Activated T-helper 2 cell treated with anti-CD3 and anti-CD28 coated beads, Interferon-gamma antibody, Interleukin-2, Interleukin-4, amounts not matched to agents 10 μg/mL and 5 μg/mL and 100 μg/mL, durations not matched to agents 14 hours and 24 hours and 36 hours (primary cell): ENCODE measurements at regions not wholly inside any gene's neighbourhood (a gene's known extent, or its start where the extent isn't known, plus 50 kb on each side); places are given as distances from the start of the nearest gene placed in this dataset.

Experiments
- DNase-seq: peaks from one replicate; pipeline ENCODE4 v3.0.0; 2021; ENCODE audit warnings: low spot score
- H3K27ac Mint-ChIP-seq: one replicate; pipeline ENCODE4 v1.8.0; 2021; ENCODE audit warnings: mixed read lengths
- H3K27me3 Mint-ChIP-seq: one replicate; pipeline ENCODE4 v1.8.0; 2021; ENCODE audit warnings: low read depth, mixed read lengths
- H3K36me3 Mint-ChIP-seq: one replicate; pipeline ENCODE4 v1.8.0; 2021; ENCODE audit warnings: low read depth, mixed read lengths
- H3K4me1 Mint-ChIP-seq: one replicate; pipeline ENCODE4 v1.8.0; 2021; ENCODE audit warnings: low read depth, mixed read lengths
- H3K4me3 Mint-ChIP-seq: one replicate; pipeline ENCODE4 v1.8.0; 2021; ENCODE audit warnings: low read depth, mild to moderate bottlenecking, moderate library complexity, mixed read lengths
- H3K9me3 Mint-ChIP-seq: one replicate; pipeline ENCODE4 v1.8.0; 2021; ENCODE audit warnings: mixed read lengths
- intact Hi-C: fragments of 100-400 bp; cut with micrococcal nuclease; formaldehyde crosslinking; loops from one replicate; pipeline ENCODE4 v1.15.1; 2023

- no peaks in the 10 kb centered on the region for H3K27me3 Mint-ChIP-seq
- no peak for DNase-seq
- H3K4me1 Mint-ChIP-seq, result no peaks in the 10 kb centered on the region
- intact Hi-C loops, result no loop called here
- H3K9me3 Mint-ChIP-seq, result peaks cover 4% of the 10 kb centered on the region
- H3K36me3 Mint-ChIP-seq, result no peaks in the 10 kb centered on the region
- H3K27ac Mint-ChIP-seq, result no peak overlapping the region
- no peak overlapping the region for H3K4me3 Mint-ChIP-seq
These were observed 1060.7 kb downstream of the EFNA5 start for GRCh38 chr5:106610041-106610440.

DNA sequence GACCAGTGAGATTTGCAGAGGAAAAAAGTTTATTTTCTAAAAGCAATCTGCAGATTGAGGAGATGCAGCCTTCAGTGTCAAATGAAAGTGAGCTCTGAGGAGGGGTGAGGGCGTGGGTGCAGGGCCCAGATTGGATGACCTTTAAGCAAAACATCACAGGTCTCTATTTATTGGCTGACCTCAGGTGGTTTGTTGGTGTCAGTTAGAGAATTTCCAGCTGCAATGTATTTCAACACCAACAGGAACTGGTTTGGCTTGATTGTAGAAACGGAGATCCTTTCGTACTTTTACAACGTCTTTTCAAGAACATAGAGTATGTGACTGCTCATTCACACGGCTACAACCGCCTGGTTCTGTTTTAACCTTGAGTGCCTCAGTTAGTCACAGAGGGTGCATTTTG, 1069.1 kb downstream of the EFNA5 start:
- Mint-ChIP-seq H3K27ac (no peak overlapping the region), H3K36me3 (no peaks in the 10 kb centered on the region), H3K9me3 (peaks cover 9% of the 10 kb centered on the region), H3K4me1 (no peaks in the 10 kb centered on the region), H3K4me3 (no peak overlapping the region), H3K27me3 (no peaks in the 10 kb centered on the region)
- intact Hi-C loops, result no loop called here
- DNase-seq, result no peak

DNA sequence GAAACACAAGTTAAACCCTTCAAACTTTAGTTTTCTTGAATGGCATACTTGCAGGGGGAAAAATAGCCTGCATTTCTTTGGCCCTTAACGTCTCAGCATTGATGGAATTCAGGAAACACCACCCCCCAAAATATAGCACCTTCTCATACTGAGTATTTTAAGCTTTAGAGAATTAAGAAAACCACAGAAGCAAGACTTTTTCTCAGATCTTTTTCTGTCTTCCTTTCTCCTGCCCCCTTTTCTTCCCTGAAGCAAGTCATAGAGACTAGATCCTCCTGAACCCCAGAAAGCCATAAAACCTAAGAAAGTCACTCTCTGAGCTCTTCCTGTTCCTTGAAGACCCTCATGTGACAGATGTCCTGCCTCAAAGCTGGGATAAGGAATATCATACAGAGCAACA, 1069.9 kb downstream of the EFNA5 start:
- H3K4me3 Mint-ChIP-seq, result no peak overlapping the region
- intact Hi-C loops, result no loop called here
- no peak for DNase-seq
- no peaks in the 10 kb centered on the region for H3K27me3 Mint-ChIP-seq
- H3K4me1 Mint-ChIP-seq, result no peaks in the 10 kb centered on the region
- no peak overlapping the region for H3K27ac Mint-ChIP-seq
- H3K9me3 Mint-ChIP-seq, result peaks cover 9% of the 10 kb centered on the region
- no peaks in the 10 kb centered on the region for H3K36me3 Mint-ChIP-seq

DNA sequence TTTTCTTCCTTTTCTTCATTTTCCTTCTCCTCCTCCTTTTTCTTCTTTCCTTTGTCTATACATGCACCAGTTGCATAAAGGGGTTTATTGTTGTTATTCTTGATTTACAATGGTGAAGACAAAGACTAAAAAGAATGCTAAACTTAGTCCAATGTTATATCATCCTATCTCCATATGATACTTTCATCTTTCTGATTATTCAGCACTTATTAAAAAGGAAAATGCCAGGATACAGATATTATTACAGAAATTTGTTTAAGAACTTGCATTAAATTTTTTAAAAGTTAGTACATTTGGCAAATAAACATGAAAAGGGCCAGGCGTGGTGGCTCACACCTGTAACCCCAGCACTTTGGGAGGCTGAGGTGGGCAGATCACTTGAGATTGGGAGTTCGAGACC, 1074.9 kb downstream of the EFNA5 start:
- Mint-ChIP-seq H3K27me3 (no peaks in the 10 kb centered on the region), H3K27ac (no peak overlapping the region), H3K4me1 (no peaks in the 10 kb centered on the region), H3K9me3 (peaks cover 12% of the 10 kb centered on the region), H3K36me3 (no peaks in the 10 kb centered on the region), H3K4me3 (no peak overlapping the region)
- intact Hi-C loops, result no loop called here
- no peak for DNase-seq

DNA sequence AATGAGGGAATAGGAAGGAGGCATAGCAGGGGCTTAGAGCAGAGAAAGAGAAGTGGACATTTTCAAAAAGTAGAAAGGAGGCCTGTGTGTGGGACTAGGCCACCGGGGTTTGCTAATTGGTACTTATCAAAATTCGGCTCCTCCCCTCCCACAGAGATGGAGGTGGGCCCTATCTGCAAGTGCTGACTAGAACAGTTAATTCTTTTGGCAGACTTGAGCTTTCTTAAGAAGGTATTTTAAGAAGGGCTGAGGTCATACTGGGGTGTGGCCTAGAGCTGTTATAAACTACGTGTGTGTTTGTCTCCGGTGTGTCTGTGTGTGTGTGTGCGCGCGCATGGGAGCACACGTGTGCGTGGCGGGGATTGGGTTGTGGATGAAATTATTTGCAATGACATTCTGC, 1086.5 kb downstream of the EFNA5 start:
- intact Hi-C loops, result no loop called here
- Mint-ChIP-seq H3K4me3 (no peak overlapping the region), H3K36me3 (no peaks in the 10 kb centered on the region), H3K27ac (no peak overlapping the region), H3K27me3 (no peaks in the 10 kb centered on the region), H3K4me1 (no peaks in the 10 kb centered on the region), H3K9me3 (peaks cover 5% of the 10 kb centered on the region)
- DNase-seq, result no peak

GRCh38 chr5:106578736-106579135, 1092.0 kb downstream of the EFNA5 start:
- DNase-seq, result no peak
- Mint-ChIP-seq H3K4me3 (no peak overlapping the region), H3K27me3 (no peaks in the 10 kb centered on the region), H3K27ac (no peak overlapping the region), H3K36me3 (no peaks in the 10 kb centered on the region), H3K4me1 (no peaks in the 10 kb centered on the region), H3K9me3 (peaks cover 5% of the 10 kb centered on the region)
- intact Hi-C loops, result no loop called here

- DNase-seq, result no peak
- intact Hi-C loops, result no loop called here
- no peaks in the 10 kb centered on the region for H3K36me3 Mint-ChIP-seq
- no peaks in the 10 kb centered on the region for H3K4me1 Mint-ChIP-seq
- no peaks in the 10 kb centered on the region for H3K27me3 Mint-ChIP-seq
- H3K4me3 Mint-ChIP-seq, result no peak overlapping the region
- no peak overlapping the region for H3K27ac Mint-ChIP-seq
- H3K9me3 Mint-ChIP-seq, result peaks cover 5% of the 10 kb centered on the region
These were observed 1095.9 kb downstream of the EFNA5 start for GRCh38 chr5:106574820-106575219.

- Mint-ChIP-seq H3K27me3 (no peaks in the 10 kb centered on the region), H3K36me3 (no peaks in the 10 kb centered on the region), H3K27ac (no peak overlapping the region), H3K9me3 (peaks cover 3% of the 10 kb centered on the region), H3K4me3 (no peak overlapping the region), H3K4me1 (no peaks in the 10 kb centered on the region)
- intact Hi-C loops, result no loop called here
- DNase-seq, result no peak
These were observed 1104.7 kb downstream of the EFNA5 start for GRCh38 chr5:106566031-106566430.

DNA sequence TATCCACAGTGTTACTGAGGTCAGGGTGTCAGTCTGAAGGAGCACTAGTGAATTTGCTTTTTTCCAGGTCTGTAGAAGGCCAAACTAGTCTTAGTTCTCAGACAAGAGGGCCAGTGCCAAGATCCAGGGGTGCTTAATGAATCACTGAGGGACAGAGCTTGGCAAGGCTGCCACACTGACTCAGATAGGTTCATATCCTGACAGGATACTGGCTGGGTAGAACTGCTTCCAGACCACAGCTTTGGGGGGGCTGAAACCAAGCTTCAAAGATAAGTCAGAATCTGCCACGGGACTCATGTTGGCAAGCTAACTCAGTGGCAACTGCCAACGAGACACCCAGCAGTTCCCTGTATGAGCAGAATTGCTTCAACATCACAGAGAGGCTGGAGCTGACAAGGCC, 1125.4 kb downstream of the EFNA5 start:
- intact Hi-C loops, result no loop called here
- Mint-ChIP-seq H3K4me1 (no peaks in the 10 kb centered on the region), H3K36me3 (no peaks in the 10 kb centered on the region), H3K4me3 (no peak overlapping the region), H3K27me3 (no peaks in the 10 kb centered on the region), H3K9me3 (peaks cover 42% of the 10 kb centered on the region), H3K27ac (no peak overlapping the region)
- no peak for DNase-seq

- Mint-ChIP-seq H3K9me3 (peaks cover 49% of the 10 kb centered on the region), H3K4me3 (no peak overlapping the region), H3K27me3 (no peaks in the 10 kb centered on the region), H3K27ac (no peak overlapping the region), H3K4me1 (no peaks in the 10 kb centered on the region), H3K36me3 (no peaks in the 10 kb centered on the region)
- no peak for DNase-seq
- intact Hi-C loops, result no loop called here
These were observed 1127.4 kb downstream of the EFNA5 start for GRCh38 chr5:106543330-106543729.

GRCh38 chr5:106530150-106530549, 1140.6 kb downstream of the EFNA5 start:
- Mint-ChIP-seq H3K36me3 (no peaks in the 10 kb centered on the region), H3K27ac (no peak overlapping the region), H3K9me3 (peaks cover 16% of the 10 kb centered on the region), H3K27me3 (no peaks in the 10 kb centered on the region), H3K4me3 (no peak overlapping the region), H3K4me1 (no peaks in the 10 kb centered on the region)
- no peak for DNase-seq
- intact Hi-C loops, result no loop called here

GRCh38 chr5:106525438-106525837, 1145.3 kb downstream of the EFNA5 start:
- no peaks in the 10 kb centered on the region for H3K36me3 Mint-ChIP-seq
- DNase-seq, result no peak
- intact Hi-C loops, result no loop called here
- H3K4me3 Mint-ChIP-seq, result no peak overlapping the region
- H3K27ac Mint-ChIP-seq, result no peak overlapping the region
- no peaks in the 10 kb centered on the region for H3K4me1 Mint-ChIP-seq
- no peaks in the 10 kb centered on the region for H3K27me3 Mint-ChIP-seq
- peaks cover 5% of the 10 kb centered on the region for H3K9me3 Mint-ChIP-seq

DNA sequence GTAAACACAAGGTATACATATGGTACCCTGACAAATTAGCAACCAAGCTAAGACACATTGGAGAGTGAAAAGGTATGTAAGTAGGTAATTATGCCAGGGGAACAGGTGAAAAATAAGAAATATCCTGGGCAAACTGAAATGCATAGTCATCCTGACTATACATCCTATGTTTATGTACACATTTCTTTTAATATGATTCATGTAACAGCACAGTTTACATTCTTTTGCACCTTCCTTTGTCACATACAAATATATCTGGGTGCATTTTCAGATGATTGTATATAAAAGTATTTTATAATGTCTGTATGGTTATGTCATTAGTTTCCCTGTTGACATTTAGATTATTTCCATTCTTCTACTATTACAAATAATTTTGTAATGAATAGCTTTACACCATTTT, 1146.9 kb downstream of the EFNA5 start:
- intact Hi-C loops, result no loop called here
- H3K4me1 Mint-ChIP-seq, result no peaks in the 10 kb centered on the region
- DNase-seq, result no peak
- H3K27me3 Mint-ChIP-seq, result no peaks in the 10 kb centered on the region
- no peak overlapping the region for H3K4me3 Mint-ChIP-seq
- H3K9me3 Mint-ChIP-seq, result peaks cover 5% of the 10 kb centered on the region
- no peaks in the 10 kb centered on the region for H3K36me3 Mint-ChIP-seq
- no peak overlapping the region for H3K27ac Mint-ChIP-seq

- Mint-ChIP-seq H3K4me3 (no peak overlapping the region), H3K9me3 (peaks cover 2% of the 10 kb centered on the region), H3K36me3 (no peaks in the 10 kb centered on the region), H3K27me3 (no peaks in the 10 kb centered on the region), H3K27ac (no peak overlapping the region), H3K4me1 (no peaks in the 10 kb centered on the region)
- DNase-seq, result no peak
- intact Hi-C loops, result no loop called here
These were observed 1148.4 kb downstream of the EFNA5 start for GRCh38 chr5:106522296-106522695.
